ENCODE measurements at regions not wholly inside any gene's neighbourhood (a gene's known extent, or its start where the extent isn't known, plus 50 kb on each side); places are given as distances from the start of the nearest gene placed in this dataset.

- Histone ChIP-seq H3K4me3 (no peak overlapping the region), H3K27ac (no peak overlapping the region)
- TF ChIP-seq, protein P1, sequence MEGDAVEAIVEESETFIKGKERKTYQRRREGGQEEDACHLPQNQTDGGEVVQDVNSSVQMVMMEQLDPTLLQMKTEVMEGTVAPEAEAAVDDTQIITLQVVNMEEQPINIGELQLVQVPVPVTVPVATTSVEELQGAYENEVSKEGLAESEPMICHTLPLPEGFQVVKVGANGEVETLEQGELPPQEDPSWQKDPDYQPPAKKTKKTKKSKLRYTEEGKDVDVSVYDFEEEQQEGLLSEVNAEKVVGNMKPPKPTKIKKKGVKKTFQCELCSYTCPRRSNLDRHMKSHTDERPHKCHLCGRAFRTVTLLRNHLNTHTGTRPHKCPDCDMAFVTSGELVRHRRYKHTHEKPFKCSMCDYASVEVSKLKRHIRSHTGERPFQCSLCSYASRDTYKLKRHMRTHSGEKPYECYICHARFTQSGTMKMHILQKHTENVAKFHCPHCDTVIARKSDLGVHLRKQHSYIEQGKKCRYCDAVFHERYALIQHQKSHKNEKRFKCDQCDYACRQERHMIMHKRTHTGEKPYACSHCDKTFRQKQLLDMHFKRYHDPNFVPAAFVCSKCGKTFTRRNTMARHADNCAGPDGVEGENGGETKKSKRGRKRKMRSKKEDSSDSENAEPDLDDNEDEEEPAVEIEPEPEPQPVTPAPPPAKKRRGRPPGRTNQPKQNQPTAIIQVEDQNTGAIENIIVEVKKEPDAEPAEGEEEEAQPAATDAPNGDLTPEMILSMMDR (IDR thresholded peaks at IDR 0.05) = no peak
- no peak for DNase-seq (ENCODE audit: low spot score)
These were observed 1374.9 kb upstream of the CRIM1 start for GRCh38 chr2:34980689-34981088.

DNA sequence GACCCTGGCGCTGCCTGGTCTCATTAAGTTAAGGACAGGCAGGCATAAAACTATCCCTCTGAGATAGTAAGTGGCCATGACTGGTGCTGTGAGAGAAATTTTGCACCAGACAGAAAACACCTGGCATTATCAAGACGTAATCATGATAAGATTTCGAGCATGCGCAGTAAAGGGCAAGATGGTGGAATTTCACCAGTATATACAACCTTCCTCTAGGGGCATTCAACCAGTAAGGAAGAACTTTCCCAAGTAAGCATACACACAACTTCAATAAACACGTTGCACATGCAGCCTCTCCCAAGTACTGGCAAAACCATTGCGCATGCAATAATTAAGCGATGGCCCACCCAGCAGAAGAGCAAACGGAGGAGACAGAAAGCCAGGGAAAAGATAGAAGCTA is 1376.4 kb upstream of the CRIM1 start:
- TF ChIP-seq, protein P1 (IDR thresholded peaks at IDR 0.05) = no peak
- H3K27ac ChIP-seq = no peak overlapping the region
- H3K4me3 ChIP-seq = no peak overlapping the region
- DNase-seq (ENCODE audit: low spot score) = no peak

GRCh38 chr2:34961822-34962221 is 1362.7 kb upstream of the FAM98A start:
- Histone ChIP-seq H3K27ac (no peak overlapping the region), H3K4me3 (no peak overlapping the region)
- no peak for DNase-seq (ENCODE audit: low spot score)
- TF ChIP-seq, protein P1 (IDR thresholded peaks at IDR 0.05) = no peak

GRCh38 chr2:34954758-34955157 is 1355.7 kb upstream of the FAM98A start:
- TF ChIP-seq, protein P1 (IDR thresholded peaks at IDR 0.05) = no peak
- no peak overlapping the region for H3K4me3 ChIP-seq
- no peak overlapping the region for H3K27ac ChIP-seq
- DNase-seq (ENCODE audit: low spot score) = no peak

- TF ChIP-seq, protein P1 (IDR thresholded peaks at IDR 0.05) = no peak
- Histone ChIP-seq H3K4me3 (no peak overlapping the region), H3K27ac (no peak overlapping the region)
- DNase-seq (ENCODE audit: low spot score) = no peak
These were observed 1351.7 kb upstream of the FAM98A start for GRCh38 chr2:34950797-34951196.

GRCh38 chr2:34949316-34949715 is 1350.2 kb upstream of the FAM98A start:
- Histone ChIP-seq H3K4me3 (no peak overlapping the region), H3K27ac (no peak overlapping the region)
- TF ChIP-seq, protein P1 (IDR thresholded peaks at IDR 0.05) = no peak
- DNase-seq (ENCODE audit: low spot score) = no peak

- no peak overlapping the region for H3K27ac ChIP-seq
- H3K4me3 ChIP-seq = no peak overlapping the region
- TF ChIP-seq, protein P1 (IDR thresholded peaks at IDR 0.05) = no peak
- DNase-seq (ENCODE audit: low spot score) = no peak
These were observed 1337.0 kb upstream of the FAM98A start for GRCh38 chr2:34936089-34936488.
